Colonic mucosa (tissue), 4 donors: ENCODE measurements at regions not wholly inside any gene's neighbourhood (a gene's known extent, or its start where the extent isn't known, plus 50 kb on each side); places are given as distances from the start of the nearest gene placed in this dataset.

ENCODE experiments used
- DNase-seq: peaks from one replicate; pipeline ENCODE4 v3.0.0-alpha.2; 2020
- H3K27ac ChIP-seq: fragments of 200-600 bp; one replicate; pipeline ENCODE4 v1.8.0; 2021
- H3K27me3 ChIP-seq: fragments of 200-600 bp; one replicate; pipeline ENCODE4 v1.8.0; 2021
- H3K36me3 ChIP-seq: fragments of 200-600 bp; one replicate; pipeline ENCODE4 v1.8.0; 2021
- H3K4me1 ChIP-seq: fragments of 200-600 bp; one replicate; pipeline ENCODE4 v1.8.0; 2021; ENCODE audit warnings: mild to moderate bottlenecking
- H3K4me3 ChIP-seq: fragments of 200-600 bp; one replicate; pipeline ENCODE4 v1.8.0; 2021
- H3K9ac ChIP-seq, 2 donors: one replicate each; pipeline ENCODE4 v1.7.0; 2013; ENCODE audit warnings: control low read depth in 2 of 2, low read depth in 2 of 2, low read length in 2 of 2
- H3K9me3 ChIP-seq: fragments of 200-600 bp; one replicate; pipeline ENCODE4 v1.8.0; 2021
- CTCF ChIP-seq: fragments of 200-600 bp; IDR thresholded peaks from one replicate; pipeline ENCODE4 v1.8.0; 2022; ENCODE audit warnings: antibody characterized with exemption, mild to moderate bottlenecking
- intact Hi-C: fragments of 100-400 bp; cut with DNase I; formaldehyde crosslinking; loops from one replicate; pipeline ENCODE4 v1.14.1; 2022
- donor health status: healthy.
- donor health status: DM: no; HTN: no; CAD: no.
- donor health status: DM: no; HTN: no; CAD: no.

GRCh38 chr18:77765468-77765867 is 515.8 kb downstream of the GALR1 start:
- TF ChIP-seq CTCF, result no peak
- H3K4me3 ChIP-seq, result no peak overlapping the region
- no peaks in the 10 kb centered on the region for H3K36me3 ChIP-seq
- H3K9me3 ChIP-seq, result no peaks in the 10 kb centered on the region
- no peak overlapping the region for H3K27ac ChIP-seq
- H3K27me3 ChIP-seq, result no peaks in the 10 kb centered on the region
- no peak for DNase-seq
- intact Hi-C loops, result no loop called here
- no peak overlapping the region for H3K9ac ChIP-seq
- no peaks in the 10 kb centered on the region for H3K4me1 ChIP-seq

- Histone ChIP-seq H3K9ac (no peak overlapping the region), H3K4me1 (no peaks in the 10 kb centered on the region), H3K4me3 (no peak overlapping the region), H3K27ac (no peak overlapping the region), H3K36me3 (no peaks in the 10 kb centered on the region), H3K27me3 (no peaks in the 10 kb centered on the region), H3K9me3 (no peaks in the 10 kb centered on the region)
- DNase-seq, result no peak
- intact Hi-C loops, result no loop called here
- TF ChIP-seq CTCF, result no peak
Observed at GRCh38 chr18:77766421-77766820, 516.8 kb downstream of the GALR1 start.

GRCh38 chr18:77772177-77772576 is 522.5 kb downstream of the GALR1 start:
- no peaks in the 10 kb centered on the region for H3K9me3 ChIP-seq
- no peaks in the 10 kb centered on the region for H3K27me3 ChIP-seq
- H3K27ac ChIP-seq, result no peak overlapping the region
- H3K9ac ChIP-seq, result no peak overlapping the region
- H3K36me3 ChIP-seq, result no peaks in the 10 kb centered on the region
- no peak overlapping the region for H3K4me3 ChIP-seq
- no peaks in the 10 kb centered on the region for H3K4me1 ChIP-seq
- intact Hi-C loops, result no loop called here
- no peak for TF ChIP-seq CTCF
- no peak for DNase-seq

GRCh38 chr18:77776104-77776503 is 526.5 kb downstream of the GALR1 start:
- intact Hi-C loops, result no loop called here
- no peaks in the 10 kb centered on the region for H3K4me1 ChIP-seq
- DNase-seq, result no peak

GRCh38 chr18:77777163-77777562 is 527.5 kb downstream of the GALR1 start:
- TF ChIP-seq CTCF, result no peak

More at GRCh38 chr18:77776104-77776503, 526.5 kb downstream of the GALR1 start:
- no peaks in the 10 kb centered on the region for H3K9me3 ChIP-seq
- TF ChIP-seq CTCF, result no peak
- no peaks in the 10 kb centered on the region for H3K27me3 ChIP-seq
- no peak overlapping the region for H3K4me3 ChIP-seq
- no peaks in the 10 kb centered on the region for H3K36me3 ChIP-seq
- no peak overlapping the region for H3K9ac ChIP-seq
- no peak overlapping the region for H3K27ac ChIP-seq

More at GRCh38 chr18:77777163-77777562, 527.5 kb downstream of the GALR1 start:
- no peak for DNase-seq
- Histone ChIP-seq H3K36me3 (no peaks in the 10 kb centered on the region), H3K27ac (no peak overlapping the region), H3K4me3 (no peak overlapping the region), H3K9ac (no peak overlapping the region), H3K27me3 (no peaks in the 10 kb centered on the region), H3K4me1 (no peaks in the 10 kb centered on the region), H3K9me3 (no peaks in the 10 kb centered on the region)
- intact Hi-C loops, result no loop called here
